Left ventricle myocardium inferior (tissue), 1 donor: ENCODE measurements at regions not wholly inside any gene's neighbourhood (a gene's known extent, or its start where the extent isn't known, plus 50 kb on each side); places are given as distances from the start of the nearest gene placed in this dataset.

ENCODE experiments used
- DNase-seq: peaks from one replicate; pipeline ENCODE4 v3.0.0-alpha.2; 2020
- H3K27ac ChIP-seq: fragments of 200-600 bp; replicated peaks from 2 replicates; pipeline ENCODE4 v1.8.0; 2021
- H3K27me3 ChIP-seq: fragments of 200-600 bp; 2 replicates; pipeline ENCODE4 v1.8.0; 2021; ENCODE audit warnings: low read depth
- H3K36me3 ChIP-seq: fragments of 200-600 bp; 2 replicates; pipeline ENCODE4 v1.8.0; 2021
- H3K4me1 ChIP-seq: fragments of 200-600 bp; 2 replicates; pipeline ENCODE4 v1.8.0; 2021
- H3K4me3 ChIP-seq: fragments of 200-600 bp; 2 replicates; pipeline ENCODE4 v1.8.0; 2021; ENCODE audit warnings: mild to moderate bottlenecking, moderate library complexity
- H3K9me3 ChIP-seq: fragments of 200-600 bp; replicated peaks from 2 replicates; pipeline ENCODE4 v1.8.0; 2021
- intact Hi-C: fragments of 100-400 bp; cut with micrococcal nuclease; formaldehyde crosslinking; loops from one replicate; pipeline ENCODE4 v1.11.0; 2022
- TF ChIP-seq, protein P1 (sequence below): fragments of 200-600 bp; IDR thresholded peaks from 2 replicates; pipeline ENCODE4 v1.8.0; 2021; ENCODE audit warnings: antibody characterized with exemption, mild to moderate bottlenecking, borderline replicate concordance
- donor health status: DM: no; HTN: yes; CAD: no; lungs with severe emphysema.

DNA sequence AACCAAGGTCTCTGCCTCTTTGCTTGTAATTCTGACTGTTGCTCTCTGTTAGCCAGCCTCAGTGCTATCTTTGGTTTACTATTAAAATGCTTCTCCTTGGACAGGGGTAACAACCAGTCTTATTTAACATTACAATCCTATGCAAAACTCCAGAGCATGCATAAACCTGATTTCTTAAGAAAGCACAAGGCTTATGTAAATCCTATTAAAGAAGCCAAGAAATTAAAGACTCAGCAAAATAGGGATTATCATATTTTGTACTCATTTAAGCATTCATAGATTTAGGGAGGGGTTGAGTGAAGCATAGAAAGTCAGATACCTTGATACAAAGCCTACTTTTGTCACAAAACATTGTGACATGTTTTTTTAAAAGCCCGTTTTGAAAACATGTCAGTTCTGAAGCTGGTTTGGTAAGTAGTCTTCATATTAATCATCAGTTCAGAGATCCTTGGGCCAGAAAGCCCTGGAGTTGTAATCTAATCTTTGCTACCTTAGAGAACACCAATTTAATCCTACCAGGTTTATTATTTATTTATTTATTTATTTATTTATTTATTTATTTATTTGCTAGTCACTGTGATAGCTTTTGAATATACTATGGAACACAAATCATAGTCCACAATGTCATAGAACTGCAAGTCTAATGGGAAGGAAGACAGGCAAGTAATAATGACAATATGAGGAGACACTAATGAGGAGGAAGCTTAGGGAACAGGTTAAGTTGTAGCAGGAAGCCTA, 158.0 kb upstream of the HNMT start:
- Histone ChIP-seq H3K27me3 (no peaks in the 10 kb centered on the region), H3K36me3 (no peaks in the 10 kb centered on the region), H3K9me3 (peaks cover 33% of the 10 kb centered on the region), H3K4me1 (no peaks in the 10 kb centered on the region), H3K27ac (no peak overlapping the region), H3K4me3 (no peak overlapping the region)
- intact Hi-C loops: no loop called here
- TF ChIP-seq, protein P1, sequence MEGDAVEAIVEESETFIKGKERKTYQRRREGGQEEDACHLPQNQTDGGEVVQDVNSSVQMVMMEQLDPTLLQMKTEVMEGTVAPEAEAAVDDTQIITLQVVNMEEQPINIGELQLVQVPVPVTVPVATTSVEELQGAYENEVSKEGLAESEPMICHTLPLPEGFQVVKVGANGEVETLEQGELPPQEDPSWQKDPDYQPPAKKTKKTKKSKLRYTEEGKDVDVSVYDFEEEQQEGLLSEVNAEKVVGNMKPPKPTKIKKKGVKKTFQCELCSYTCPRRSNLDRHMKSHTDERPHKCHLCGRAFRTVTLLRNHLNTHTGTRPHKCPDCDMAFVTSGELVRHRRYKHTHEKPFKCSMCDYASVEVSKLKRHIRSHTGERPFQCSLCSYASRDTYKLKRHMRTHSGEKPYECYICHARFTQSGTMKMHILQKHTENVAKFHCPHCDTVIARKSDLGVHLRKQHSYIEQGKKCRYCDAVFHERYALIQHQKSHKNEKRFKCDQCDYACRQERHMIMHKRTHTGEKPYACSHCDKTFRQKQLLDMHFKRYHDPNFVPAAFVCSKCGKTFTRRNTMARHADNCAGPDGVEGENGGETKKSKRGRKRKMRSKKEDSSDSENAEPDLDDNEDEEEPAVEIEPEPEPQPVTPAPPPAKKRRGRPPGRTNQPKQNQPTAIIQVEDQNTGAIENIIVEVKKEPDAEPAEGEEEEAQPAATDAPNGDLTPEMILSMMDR: no peak
- no peak for DNase-seq

GRCh38 chr2:137809252-137809651, 155.0 kb upstream of the HNMT start:
- no peaks in the 10 kb centered on the region for H3K36me3 ChIP-seq
- H3K27ac ChIP-seq: no peak overlapping the region
- no peaks in the 10 kb centered on the region for H3K4me1 ChIP-seq
- intact Hi-C loops: no loop called here
- TF ChIP-seq, protein P1: no peak
- H3K27me3 ChIP-seq: no peaks in the 10 kb centered on the region
- no peak overlapping the region for H3K4me3 ChIP-seq
- DNase-seq: no peak
- H3K9me3 ChIP-seq: peaks cover 5% of the 10 kb centered on the region

DNA sequence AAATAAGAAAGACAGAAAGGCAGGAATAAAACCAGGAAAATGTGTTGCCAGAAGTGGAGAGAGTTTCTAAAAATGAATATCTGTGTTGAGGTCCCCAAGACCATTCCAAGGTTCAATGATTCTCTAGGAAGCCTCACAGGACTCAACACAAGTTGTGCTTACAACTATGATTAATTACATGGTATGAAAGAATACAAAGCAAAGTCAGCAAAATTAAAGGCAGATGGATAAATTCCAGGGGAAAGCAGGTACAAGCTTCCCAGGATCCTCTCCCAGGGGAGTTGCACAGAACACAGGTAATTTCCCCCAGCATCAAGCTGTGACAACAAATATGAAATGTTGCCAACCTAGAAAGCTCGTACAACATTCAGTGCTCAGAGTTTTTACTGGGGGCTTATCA, 154.4 kb upstream of the HNMT start:
- intact Hi-C loops: no loop called here
- TF ChIP-seq, protein P1: no peak
- Histone ChIP-seq H3K4me3 (no peak overlapping the region), H3K4me1 (no peaks in the 10 kb centered on the region), H3K36me3 (no peaks in the 10 kb centered on the region), H3K27me3 (no peaks in the 10 kb centered on the region), H3K27ac (no peak overlapping the region), H3K9me3 (peaks cover 5% of the 10 kb centered on the region)
- DNase-seq: no peak

GRCh38 chr2:137812517-137812916, 151.8 kb upstream of the HNMT start:
- H3K9me3 ChIP-seq: peaks cover 5% of the 10 kb centered on the region
- TF ChIP-seq, protein P1: no peak
- no peaks in the 10 kb centered on the region for H3K36me3 ChIP-seq
- no peak overlapping the region for H3K27ac ChIP-seq
- H3K4me3 ChIP-seq: no peak overlapping the region
- intact Hi-C loops: no loop called here
- DNase-seq: no peak
- H3K4me1 ChIP-seq: no peaks in the 10 kb centered on the region
- H3K27me3 ChIP-seq: no peaks in the 10 kb centered on the region

GRCh38 chr2:137813176-137813575, 151.1 kb upstream of the HNMT start:
- H3K36me3 ChIP-seq: no peaks in the 10 kb centered on the region
- no peak overlapping the region for H3K4me3 ChIP-seq
- no peak for DNase-seq
- H3K9me3 ChIP-seq: peaks cover 5% of the 10 kb centered on the region
- no peak overlapping the region for H3K27ac ChIP-seq
- H3K27me3 ChIP-seq: no peaks in the 10 kb centered on the region
- TF ChIP-seq, protein P1: no peak
- intact Hi-C loops: no loop called here
- no peaks in the 10 kb centered on the region for H3K4me1 ChIP-seq
